ENCODE measurements at regions not wholly inside any gene's neighbourhood (a gene's known extent, or its start where the extent isn't known, plus 50 kb on each side); places are given as distances from the start of the nearest gene placed in this dataset.

DNA sequence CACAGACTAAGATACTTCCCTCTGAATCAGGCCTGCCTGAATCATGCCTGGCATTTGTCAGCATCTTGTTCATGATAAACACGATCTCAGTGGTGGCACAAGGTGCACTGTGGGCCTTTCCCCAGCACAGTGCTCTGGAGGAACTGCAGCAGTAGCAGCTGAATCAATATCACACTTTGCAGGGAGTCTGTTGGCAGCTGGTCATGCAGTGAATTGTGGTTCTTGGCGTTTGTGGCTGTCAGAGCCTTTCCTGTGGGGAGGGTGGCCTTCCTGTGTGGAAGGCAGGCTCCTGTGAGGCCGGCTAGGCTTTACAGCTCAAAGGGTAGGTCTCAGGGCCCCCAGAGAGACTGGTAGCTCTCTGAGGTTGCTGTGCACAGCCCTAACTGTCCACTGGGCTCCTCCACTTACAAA lies 54.4 kb upstream of the TLE3 start:
- H3K27ac ChIP-seq (replicated peaks) = no peak overlapping the region
- no peak for TF ChIP-seq GABPA (IDR thresholded peaks at IDR 0.05; ENCODE audit: low read depth)
- peak; percentile 16; the same call in 1 of the 2 replicates for TF ChIP-seq SPI1 (IDR thresholded peaks at IDR 0.05; ENCODE audit: borderline replicate concordance, low read depth)
- TF ChIP-seq POLR2AphosphoS5 (IDR thresholded peaks at IDR 0.05; ENCODE audit: low read depth) = 0 out of 2 replicates have a peak, but pooled peaks have one; percentile 26
- TF ChIP-seq, protein P1, sequence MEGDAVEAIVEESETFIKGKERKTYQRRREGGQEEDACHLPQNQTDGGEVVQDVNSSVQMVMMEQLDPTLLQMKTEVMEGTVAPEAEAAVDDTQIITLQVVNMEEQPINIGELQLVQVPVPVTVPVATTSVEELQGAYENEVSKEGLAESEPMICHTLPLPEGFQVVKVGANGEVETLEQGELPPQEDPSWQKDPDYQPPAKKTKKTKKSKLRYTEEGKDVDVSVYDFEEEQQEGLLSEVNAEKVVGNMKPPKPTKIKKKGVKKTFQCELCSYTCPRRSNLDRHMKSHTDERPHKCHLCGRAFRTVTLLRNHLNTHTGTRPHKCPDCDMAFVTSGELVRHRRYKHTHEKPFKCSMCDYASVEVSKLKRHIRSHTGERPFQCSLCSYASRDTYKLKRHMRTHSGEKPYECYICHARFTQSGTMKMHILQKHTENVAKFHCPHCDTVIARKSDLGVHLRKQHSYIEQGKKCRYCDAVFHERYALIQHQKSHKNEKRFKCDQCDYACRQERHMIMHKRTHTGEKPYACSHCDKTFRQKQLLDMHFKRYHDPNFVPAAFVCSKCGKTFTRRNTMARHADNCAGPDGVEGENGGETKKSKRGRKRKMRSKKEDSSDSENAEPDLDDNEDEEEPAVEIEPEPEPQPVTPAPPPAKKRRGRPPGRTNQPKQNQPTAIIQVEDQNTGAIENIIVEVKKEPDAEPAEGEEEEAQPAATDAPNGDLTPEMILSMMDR (IDR thresholded peaks at IDR 0.05; ENCODE audit: insufficient read depth, low read length) = no peak
- TF ChIP-seq, protein P2, sequence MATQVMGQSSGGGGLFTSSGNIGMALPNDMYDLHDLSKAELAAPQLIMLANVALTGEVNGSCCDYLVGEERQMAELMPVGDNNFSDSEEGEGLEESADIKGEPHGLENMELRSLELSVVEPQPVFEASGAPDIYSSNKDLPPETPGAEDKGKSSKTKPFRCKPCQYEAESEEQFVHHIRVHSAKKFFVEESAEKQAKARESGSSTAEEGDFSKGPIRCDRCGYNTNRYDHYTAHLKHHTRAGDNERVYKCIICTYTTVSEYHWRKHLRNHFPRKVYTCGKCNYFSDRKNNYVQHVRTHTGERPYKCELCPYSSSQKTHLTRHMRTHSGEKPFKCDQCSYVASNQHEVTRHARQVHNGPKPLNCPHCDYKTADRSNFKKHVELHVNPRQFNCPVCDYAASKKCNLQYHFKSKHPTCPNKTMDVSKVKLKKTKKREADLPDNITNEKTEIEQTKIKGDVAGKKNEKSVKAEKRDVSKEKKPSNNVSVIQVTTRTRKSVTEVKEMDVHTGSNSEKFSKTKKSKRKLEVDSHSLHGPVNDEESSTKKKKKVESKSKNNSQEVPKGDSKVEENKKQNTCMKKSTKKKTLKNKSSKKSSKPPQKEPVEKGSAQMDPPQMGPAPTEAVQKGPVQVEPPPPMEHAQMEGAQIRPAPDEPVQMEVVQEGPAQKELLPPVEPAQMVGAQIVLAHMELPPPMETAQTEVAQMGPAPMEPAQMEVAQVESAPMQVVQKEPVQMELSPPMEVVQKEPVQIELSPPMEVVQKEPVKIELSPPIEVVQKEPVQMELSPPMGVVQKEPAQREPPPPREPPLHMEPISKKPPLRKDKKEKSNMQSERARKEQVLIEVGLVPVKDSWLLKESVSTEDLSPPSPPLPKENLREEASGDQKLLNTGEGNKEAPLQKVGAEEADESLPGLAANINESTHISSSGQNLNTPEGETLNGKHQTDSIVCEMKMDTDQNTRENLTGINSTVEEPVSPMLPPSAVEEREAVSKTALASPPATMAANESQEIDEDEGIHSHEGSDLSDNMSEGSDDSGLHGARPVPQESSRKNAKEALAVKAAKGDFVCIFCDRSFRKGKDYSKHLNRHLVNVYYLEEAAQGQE (IDR thresholded peaks at IDR 0.05; ENCODE audit: insufficient replicate concordance, low read depth) = no peak
- DNase-seq (ENCODE audit: low read depth in 1 of 2, low spot score in 1 of 2) = peak in 1 of 2 experiments; percentile 57
- H3K4me3 ChIP-seq (replicated peaks; ENCODE audit: insufficient read depth, low read length) = no peak overlapping the region
- H3K27me3 ChIP-seq (ENCODE audit: insufficient read depth, poor library complexity, severe bottlenecking) = no peaks in the 10 kb centered on the region

DNA sequence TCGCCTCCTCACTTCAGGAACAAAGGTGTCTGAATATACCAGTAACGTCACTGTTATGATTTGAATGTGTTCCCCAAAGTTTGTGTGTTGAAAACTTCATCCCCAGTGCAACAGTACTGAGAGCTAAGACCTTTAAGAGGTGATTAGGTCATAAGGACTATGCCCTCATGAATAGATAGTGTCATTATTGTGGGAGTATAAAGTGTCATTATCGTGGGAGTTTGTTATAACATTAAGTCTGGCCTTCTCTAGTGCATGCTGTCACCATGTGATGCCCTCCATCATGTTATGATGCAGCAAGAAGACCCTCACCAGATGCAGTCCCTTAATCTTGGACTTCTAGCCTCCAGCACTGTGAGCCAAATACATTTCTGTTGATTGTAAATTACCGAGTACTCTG lies 53.7 kb upstream of the TLE3 start:
- no peak overlapping the region for H3K27ac ChIP-seq (replicated peaks)
- H3K4me3 ChIP-seq (replicated peaks; ENCODE audit: insufficient read depth, low read length) = no peak overlapping the region
- TF ChIP-seq GABPA (IDR thresholded peaks at IDR 0.05; ENCODE audit: low read depth) = no peak
- TF ChIP-seq, protein P1 (IDR thresholded peaks at IDR 0.05; ENCODE audit: insufficient read depth, low read length) = no peak
- DNase-seq (ENCODE audit: low read depth in 1 of 2, low spot score in 1 of 2) = no peak
- no peaks in the 10 kb centered on the region for H3K27me3 ChIP-seq (ENCODE audit: insufficient read depth, poor library complexity, severe bottlenecking)

DNA sequence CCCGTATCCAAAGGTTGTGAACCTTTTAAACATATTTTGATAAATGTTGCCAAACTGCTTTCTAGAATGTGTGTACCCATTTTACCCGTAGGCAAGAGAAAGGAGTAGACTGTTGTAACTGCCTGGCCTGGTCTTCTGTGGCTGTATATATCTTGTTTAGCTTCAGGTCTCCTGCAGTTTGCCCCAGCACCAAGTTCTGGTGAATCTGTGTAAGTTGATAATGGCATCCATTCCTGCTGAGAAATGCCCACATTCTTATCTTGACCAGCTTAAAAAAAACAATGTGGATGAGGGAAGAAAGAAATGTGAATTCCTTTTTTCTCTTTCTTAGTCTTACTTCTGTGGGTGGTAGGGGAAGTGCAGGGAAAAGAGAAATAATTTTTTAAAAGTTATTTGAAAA lies 53.3 kb upstream of the TLE3 start:
- no peak overlapping the region for H3K4me3 ChIP-seq (replicated peaks; ENCODE audit: insufficient read depth, low read length)
- no peak for DNase-seq (ENCODE audit: low read depth in 1 of 2, low spot score in 1 of 2)
- H3K27me3 ChIP-seq (ENCODE audit: insufficient read depth, poor library complexity, severe bottlenecking) = no peaks in the 10 kb centered on the region
- no peak overlapping the region for H3K27ac ChIP-seq (replicated peaks)
- TF ChIP-seq, protein P1 (IDR thresholded peaks at IDR 0.05; ENCODE audit: insufficient read depth, low read length) = no peak
- TF ChIP-seq SPI1 (IDR thresholded peaks at IDR 0.05; ENCODE audit: borderline replicate concordance, low read depth) = no peak
- no peak for TF ChIP-seq GABPA (IDR thresholded peaks at IDR 0.05; ENCODE audit: low read depth)
- TF ChIP-seq, protein P2 (IDR thresholded peaks at IDR 0.05; ENCODE audit: insufficient replicate concordance, low read depth) = no peak
- no peak for TF ChIP-seq POLR2AphosphoS5 (IDR thresholded peaks at IDR 0.05; ENCODE audit: low read depth)

DNA sequence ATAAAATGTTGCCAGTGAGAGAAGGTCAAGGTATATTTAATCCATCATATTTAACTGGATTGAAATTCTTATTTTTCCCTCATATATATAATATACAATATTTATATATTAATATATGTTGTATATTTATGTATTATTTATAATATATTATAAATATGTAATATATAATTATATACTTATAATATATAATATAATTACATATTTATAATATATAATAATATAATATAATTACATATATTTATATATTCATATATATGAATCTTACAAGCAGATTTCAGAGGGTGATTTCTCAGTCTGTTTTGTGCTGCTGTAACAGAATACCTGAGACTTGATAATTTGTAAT lies 52.7 kb upstream of the TLE3 start:
- no peak overlapping the region for H3K4me3 ChIP-seq (replicated peaks; ENCODE audit: insufficient read depth, low read length)
- H3K27ac ChIP-seq (replicated peaks) = no peak overlapping the region
- TF ChIP-seq, protein P2 (IDR thresholded peaks at IDR 0.05; ENCODE audit: insufficient replicate concordance, low read depth) = no peak
- TF ChIP-seq SPI1 (IDR thresholded peaks at IDR 0.05; ENCODE audit: borderline replicate concordance, low read depth) (no peak), POLR2AphosphoS5 (IDR thresholded peaks at IDR 0.05; ENCODE audit: low read depth) (no peak), GABPA (IDR thresholded peaks at IDR 0.05; ENCODE audit: low read depth) (no peak)
- TF ChIP-seq, protein P1 (IDR thresholded peaks at IDR 0.05; ENCODE audit: insufficient read depth, low read length) = no peak
- no peak for DNase-seq (ENCODE audit: low read depth in 1 of 2, low spot score in 1 of 2)
- H3K27me3 ChIP-seq (ENCODE audit: insufficient read depth, poor library complexity, severe bottlenecking) = no peaks in the 10 kb centered on the region
